PC-9 (cell line): ENCODE measurements at regions not wholly inside any gene's neighbourhood (a gene's known extent, or its start where the extent isn't known, plus 50 kb on each side); places are given as distances from the start of the nearest gene placed in this dataset.

Experiments
- CTCF ChIP-seq: fragments of 200-600 bp; sonication (generic); conservative IDR thresholded peaks from 2 replicates; pipeline ENCODE4 v1.6.1; 2017; ENCODE audit warnings: mixed run types, antibody characterized with exemption, mild to moderate bottlenecking, moderate library complexity
- EZH2 ChIP-seq: fragments of 200-600 bp; sonication (generic); IDR thresholded peaks from 2 replicates; pipeline ENCODE4 v1.8.0; 2017; ENCODE audit warnings: antibody characterized with exemption, low read depth

GRCh38 chr7:113460067-113460466, 341.7 kb upstream of the SMIM30 start:
- TF ChIP-seq CTCF, result no peak
- TF ChIP-seq EZH2, result no peak
